COLO668 (cell line): ENCODE measurements at regions not wholly inside any gene's neighbourhood (a gene's known extent, or its start where the extent isn't known, plus 50 kb on each side); places are given as distances from the start of the nearest gene placed in this dataset.

Source experiments
- DNase-seq: peaks from one replicate; lab custom pipeline; 2025; ENCODE audit not compliant: unreplicated experiment; lab: John Stamatoyannopoulos, UW

GRCh38 chr12:98453492-98453891 lies 61.9 kb upstream of the TMPO start:
- DNase-seq, result no peak

GRCh38 chr12:98456041-98456440 lies 59.3 kb upstream of the TMPO start:
- no peak for DNase-seq

DNA sequence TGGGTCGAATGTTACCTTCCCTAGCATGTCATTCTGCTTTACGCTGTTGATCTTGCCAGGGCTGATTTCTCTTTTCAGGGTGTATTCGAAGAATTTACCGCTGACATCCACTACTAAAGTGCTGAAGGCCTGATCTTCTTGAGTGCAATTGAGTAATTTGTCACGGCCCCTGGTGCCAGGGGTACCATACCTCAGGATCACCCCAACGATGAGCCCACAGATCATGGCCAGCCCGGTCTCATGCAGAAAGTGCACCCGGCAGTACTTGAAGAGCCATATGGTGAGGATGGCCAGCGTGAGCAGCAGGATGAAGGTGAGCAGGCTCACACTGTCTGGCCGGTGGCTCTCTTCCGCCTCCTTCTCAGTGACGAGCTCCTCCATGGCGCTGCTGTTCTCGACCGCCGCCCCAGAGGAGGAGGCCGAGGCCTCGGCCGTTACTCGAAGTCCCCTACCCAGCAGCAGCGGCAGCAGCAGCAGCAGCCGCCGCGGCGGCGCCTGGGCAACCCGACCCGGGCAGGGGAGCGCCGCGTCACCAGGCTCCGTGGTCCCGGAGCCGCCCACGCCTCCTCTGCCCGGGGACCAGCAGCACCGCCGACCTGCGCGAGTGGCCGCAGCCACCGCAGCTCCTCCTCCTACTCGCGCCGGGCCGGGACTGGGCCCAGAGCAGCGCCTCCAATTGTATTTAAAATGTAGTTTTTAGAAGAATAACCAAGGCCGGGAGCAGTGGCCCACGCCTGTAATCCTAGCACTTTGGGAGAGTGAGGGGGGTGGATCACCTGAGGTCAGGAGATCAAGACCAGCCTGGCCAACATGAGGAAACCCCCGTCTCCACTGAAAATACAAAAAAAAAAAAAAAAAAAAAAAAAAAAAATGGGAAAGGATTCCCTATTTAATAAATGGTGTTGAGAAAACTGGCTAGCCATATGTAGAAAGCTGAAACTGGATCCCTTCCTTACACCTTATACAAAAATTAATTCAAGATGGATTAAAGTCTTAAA lies 58.5 kb upstream of the TMPO start:
- peak; percentile 74 for DNase-seq

GRCh38 chr12:98464190-98464589 lies 51.2 kb upstream of the TMPO start:
- no peak for DNase-seq

GRCh38 chr12:98465505-98465904 lies 49.9 kb upstream of the TMPO start:
- DNase-seq, result no peak
